Muscle of leg (tissue), 3 donors: ENCODE measurements at regions not wholly inside any gene's neighbourhood (a gene's known extent, or its start where the extent isn't known, plus 50 kb on each side); places are given as distances from the start of the nearest gene placed in this dataset.

Source experiments
- DNase-seq: peaks from one replicate; pipeline ENCODE4 v3.0.0; 2013
- H3K27ac ChIP-seq: one replicate; pipeline ENCODE4 v1.5.1; 2013; ENCODE audit warnings: mild to moderate bottlenecking, low read length, control low read depth
- H3K27me3 ChIP-seq: one replicate; pipeline ENCODE4 v1.6.1; 2013; ENCODE audit warnings: low read length; ENCODE audit not compliant: control insufficient read depth, insufficient read depth
- H3K36me3 ChIP-seq: one replicate; pipeline ENCODE4 v1.6.1; 2013; ENCODE audit warnings: low read length; ENCODE audit not compliant: control insufficient read depth, insufficient read depth
- H3K4me1 ChIP-seq: one replicate; pipeline ENCODE4 v1.6.1; 2013; ENCODE audit warnings: low read length; ENCODE audit not compliant: control insufficient read depth, insufficient read depth
- H3K4me3 ChIP-seq: one replicate; pipeline ENCODE4 v1.5.1; 2013; ENCODE audit warnings: low read length, control low read depth
- H3K9me3 ChIP-seq: replicated peaks from 2 replicates; pipeline ENCODE4 v1.6.1; 2013; ENCODE audit warnings: low read depth, low read length; ENCODE audit not compliant: control insufficient read depth
- WGBS: methylation state at CpG from one replicate; pipeline ENCODE4 v1.1.5; 2013; ENCODE audit warnings: missing lambda C conversion rate; ENCODE audit not compliant: insufficient coverage; 5-methylcytosine and 5-hydroxymethylcytosine counted together

GRCh38 chr4:32950866-32951265 is 2230.7 kb downstream of the PCDH7 start:
- no peak overlapping the region for H3K4me3 ChIP-seq
- H3K4me1 ChIP-seq, result no peaks in the 10 kb centered on the region
- no peak overlapping the region for H3K27ac ChIP-seq
- no peaks in the 10 kb centered on the region for H3K9me3 ChIP-seq
- no peaks in the 10 kb centered on the region for H3K36me3 ChIP-seq
- no peak for DNase-seq
- H3K27me3 ChIP-seq, result no peaks in the 10 kb centered on the region
- no CpG with 5 or more reads among the region's 3 CpGs for WGBS

GRCh38 chr4:32958586-32958985 is 2238.4 kb downstream of the PCDH7 start:
- DNase-seq, result no peak
- WGBS, result 93% methylated on average over 1 of the region's 2 CpGs
- no peak overlapping the region for H3K4me3 ChIP-seq
- H3K27me3 ChIP-seq, result no peaks in the 10 kb centered on the region
- no peak overlapping the region for H3K27ac ChIP-seq
- H3K9me3 ChIP-seq, result no peaks in the 10 kb centered on the region
- H3K4me1 ChIP-seq, result no peaks in the 10 kb centered on the region
- no peaks in the 10 kb centered on the region for H3K36me3 ChIP-seq

- DNase-seq, result no peak
- Histone ChIP-seq H3K4me1 (no peaks in the 10 kb centered on the region), H3K36me3 (no peaks in the 10 kb centered on the region), H3K9me3 (no peaks in the 10 kb centered on the region), H3K27me3 (no peaks in the 10 kb centered on the region), H3K27ac (no peak overlapping the region), H3K4me3 (no peak overlapping the region)
- no CpG with 5 or more reads among the region's 2 CpGs for WGBS
Measured at GRCh38 chr4:32962100-32962499, 2241.9 kb downstream of the PCDH7 start.

- no peak overlapping the region for H3K4me3 ChIP-seq
- no peaks in the 10 kb centered on the region for H3K9me3 ChIP-seq
- H3K4me1 ChIP-seq, result no peaks in the 10 kb centered on the region
- no peaks in the 10 kb centered on the region for H3K27me3 ChIP-seq
- no peak overlapping the region for H3K27ac ChIP-seq
- no peaks in the 10 kb centered on the region for H3K36me3 ChIP-seq
- no peak for DNase-seq
Measured at GRCh38 chr4:32985256-32985655, 2265.1 kb downstream of the PCDH7 start.

- H3K9me3 ChIP-seq, result no peaks in the 10 kb centered on the region
- no peaks in the 10 kb centered on the region for H3K36me3 ChIP-seq
- H3K4me1 ChIP-seq, result no peaks in the 10 kb centered on the region
- no CpG with 5 or more reads among the region's 1 CpG for WGBS
- H3K27me3 ChIP-seq, result no peaks in the 10 kb centered on the region
- no peak for DNase-seq
- H3K4me3 ChIP-seq, result no peak overlapping the region
- H3K27ac ChIP-seq, result no peak overlapping the region
Measured at GRCh38 chr4:32986236-32986635, 2266.1 kb downstream of the PCDH7 start.

- no peak overlapping the region for H3K4me3 ChIP-seq
- WGBS, result no CpG with 5 or more reads among the region's 2 CpGs
Measured at GRCh38 chr4:32987111-32987510, 2266.9 kb downstream of the PCDH7 start.

GRCh38 chr4:32988165-32988811 is 2268.1 kb downstream of the PCDH7 start:
- no CpG with 5 or more reads among the region's 2 CpGs for WGBS

More at GRCh38 chr4:32987111-32987510, 2266.9 kb downstream of the PCDH7 start:
- DNase-seq, result no peak
- no peaks in the 10 kb centered on the region for H3K36me3 ChIP-seq
- no peaks in the 10 kb centered on the region for H3K4me1 ChIP-seq
- H3K9me3 ChIP-seq, result no peaks in the 10 kb centered on the region
- H3K27ac ChIP-seq, result no peak overlapping the region
- H3K27me3 ChIP-seq, result no peaks in the 10 kb centered on the region

GRCh38 chr4:32991663-32992062 is 2271.5 kb downstream of the PCDH7 start:
- Histone ChIP-seq H3K27ac (no peak overlapping the region), H3K4me3 (no peak overlapping the region), H3K4me1 (no peaks in the 10 kb centered on the region), H3K36me3 (no peaks in the 10 kb centered on the region), H3K27me3 (no peaks in the 10 kb centered on the region), H3K9me3 (no peaks in the 10 kb centered on the region)
- no peak for DNase-seq
- WGBS, result no CpG with 5 or more reads among the region's 1 CpG

More at GRCh38 chr4:32988165-32988811, 2268.1 kb downstream of the PCDH7 start:
- no peaks in the 10 kb centered on the region for H3K9me3 ChIP-seq
- H3K4me1 ChIP-seq, result no peaks in the 10 kb centered on the region
- H3K27ac ChIP-seq, result no peak overlapping the region
- no peaks in the 10 kb centered on the region for H3K27me3 ChIP-seq
- no peak overlapping the region for H3K4me3 ChIP-seq
- no peaks in the 10 kb centered on the region for H3K36me3 ChIP-seq
- no peak for DNase-seq

- no peak overlapping the region for H3K4me3 ChIP-seq
- no peak overlapping the region for H3K27ac ChIP-seq
- no peaks in the 10 kb centered on the region for H3K4me1 ChIP-seq
- H3K9me3 ChIP-seq, result no peaks in the 10 kb centered on the region
- DNase-seq, result no peak
- no CpG with 5 or more reads among the region's 3 CpGs for WGBS
- H3K27me3 ChIP-seq, result no peaks in the 10 kb centered on the region
- H3K36me3 ChIP-seq, result no peaks in the 10 kb centered on the region
Measured at GRCh38 chr4:32994981-32995881, 2275.1 kb downstream of the PCDH7 start.

- Histone ChIP-seq H3K4me3 (no peak overlapping the region), H3K9me3 (no peaks in the 10 kb centered on the region), H3K27me3 (no peaks in the 10 kb centered on the region), H3K36me3 (no peaks in the 10 kb centered on the region), H3K4me1 (no peaks in the 10 kb centered on the region), H3K27ac (no peak overlapping the region)
- no CpG with 5 or more reads among the region's 2 CpGs for WGBS
- no peak for DNase-seq
Measured at GRCh38 chr4:33013282-33013681, 2293.1 kb downstream of the PCDH7 start.
